ENCODE measurements at regions not wholly inside any gene's neighbourhood (a gene's known extent, or its start where the extent isn't known, plus 50 kb on each side); places are given as distances from the start of the nearest gene placed in this dataset.
"Not testable (repeated sequence)": the region's sequence is repeated elsewhere in the genome, so short reads cannot be mapped to it uniquely, and the experiment has no call there.

DNA sequence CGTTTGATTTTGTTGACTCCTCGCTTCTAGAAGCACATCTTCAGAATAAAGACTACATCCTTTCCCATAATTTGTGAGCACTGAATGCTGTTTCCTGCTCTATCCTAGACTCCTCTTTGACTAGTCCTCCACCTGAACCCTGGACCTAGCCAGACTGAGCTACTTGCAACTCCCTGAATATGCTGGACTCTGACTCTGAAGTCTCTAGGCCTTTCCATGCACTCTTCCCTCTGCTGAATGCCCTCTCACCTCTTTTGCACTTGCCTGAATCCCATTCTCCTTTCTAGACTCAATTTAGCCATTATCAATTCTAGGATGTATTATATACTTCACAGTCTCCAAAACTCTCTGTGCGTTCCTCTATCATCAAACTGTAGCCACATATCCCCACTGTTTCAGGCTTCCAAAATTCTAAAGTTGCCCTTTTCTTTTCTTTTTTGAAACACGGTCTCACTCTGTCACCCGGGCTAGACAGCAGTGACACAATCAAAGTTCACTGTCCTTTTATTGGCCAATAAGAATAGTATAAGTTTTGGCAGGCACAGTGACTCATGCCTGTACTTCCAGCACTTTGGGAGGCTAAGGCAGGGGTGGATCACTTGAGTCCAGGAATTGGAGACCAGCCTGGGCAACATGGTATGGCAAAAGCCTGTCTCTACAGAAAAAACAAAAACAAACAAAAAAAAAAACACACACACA lies 127.0 kb downstream of the LTN1 start:
- TF ChIP-seq, protein P1, sequence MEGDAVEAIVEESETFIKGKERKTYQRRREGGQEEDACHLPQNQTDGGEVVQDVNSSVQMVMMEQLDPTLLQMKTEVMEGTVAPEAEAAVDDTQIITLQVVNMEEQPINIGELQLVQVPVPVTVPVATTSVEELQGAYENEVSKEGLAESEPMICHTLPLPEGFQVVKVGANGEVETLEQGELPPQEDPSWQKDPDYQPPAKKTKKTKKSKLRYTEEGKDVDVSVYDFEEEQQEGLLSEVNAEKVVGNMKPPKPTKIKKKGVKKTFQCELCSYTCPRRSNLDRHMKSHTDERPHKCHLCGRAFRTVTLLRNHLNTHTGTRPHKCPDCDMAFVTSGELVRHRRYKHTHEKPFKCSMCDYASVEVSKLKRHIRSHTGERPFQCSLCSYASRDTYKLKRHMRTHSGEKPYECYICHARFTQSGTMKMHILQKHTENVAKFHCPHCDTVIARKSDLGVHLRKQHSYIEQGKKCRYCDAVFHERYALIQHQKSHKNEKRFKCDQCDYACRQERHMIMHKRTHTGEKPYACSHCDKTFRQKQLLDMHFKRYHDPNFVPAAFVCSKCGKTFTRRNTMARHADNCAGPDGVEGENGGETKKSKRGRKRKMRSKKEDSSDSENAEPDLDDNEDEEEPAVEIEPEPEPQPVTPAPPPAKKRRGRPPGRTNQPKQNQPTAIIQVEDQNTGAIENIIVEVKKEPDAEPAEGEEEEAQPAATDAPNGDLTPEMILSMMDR (IDR thresholded peaks at IDR 0.05), result no peak
- Mint-ChIP-seq H3K36me3 (ENCODE audit: low read depth) (peaks cover 49% of the 10 kb centered on the region), H3K9me3 (no peaks in the 10 kb centered on the region), H3K4me3 (no peak overlapping the region), H3K27ac (no peak overlapping the region), H3K27me3 (ENCODE audit: low read depth, poor library complexity) (no peaks in the 10 kb centered on the region), H3K4me1 (no peaks in the 10 kb centered on the region)
- no peak for DNase-seq

DNA sequence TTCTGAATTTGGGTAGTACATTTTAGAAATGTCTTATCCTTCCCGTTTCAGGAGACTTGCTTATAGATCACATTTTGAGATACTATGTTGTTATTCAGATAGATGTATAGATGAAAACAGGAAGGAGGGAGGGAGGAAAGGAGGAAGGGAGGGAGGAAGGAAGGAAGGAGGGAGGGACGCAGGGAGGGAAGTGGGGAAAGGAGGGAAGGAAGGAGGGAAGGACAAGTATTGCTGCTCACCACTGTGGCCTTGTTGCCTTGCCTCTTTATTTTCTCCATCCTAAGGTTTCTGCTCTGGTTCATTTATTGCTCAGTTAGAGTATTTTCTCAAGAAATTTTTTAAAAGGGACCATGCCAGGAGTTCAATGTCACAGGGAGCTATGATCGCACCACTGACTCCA lies 134.3 kb downstream of the LTN1 start:
- no peaks in the 10 kb centered on the region for H3K27me3 Mint-ChIP-seq (ENCODE audit: low read depth, poor library complexity)
- H3K27ac Mint-ChIP-seq, result no peak overlapping the region
- no peak for DNase-seq
- TF ChIP-seq, protein P1 (IDR thresholded peaks at IDR 0.05), result no peak
- H3K4me3 Mint-ChIP-seq, result no peak overlapping the region
- peaks cover 5% of the 10 kb centered on the region for H3K4me1 Mint-ChIP-seq
- H3K36me3 Mint-ChIP-seq (ENCODE audit: low read depth), result peaks cover 22% of the 10 kb centered on the region
- no peaks in the 10 kb centered on the region for H3K9me3 Mint-ChIP-seq

DNA sequence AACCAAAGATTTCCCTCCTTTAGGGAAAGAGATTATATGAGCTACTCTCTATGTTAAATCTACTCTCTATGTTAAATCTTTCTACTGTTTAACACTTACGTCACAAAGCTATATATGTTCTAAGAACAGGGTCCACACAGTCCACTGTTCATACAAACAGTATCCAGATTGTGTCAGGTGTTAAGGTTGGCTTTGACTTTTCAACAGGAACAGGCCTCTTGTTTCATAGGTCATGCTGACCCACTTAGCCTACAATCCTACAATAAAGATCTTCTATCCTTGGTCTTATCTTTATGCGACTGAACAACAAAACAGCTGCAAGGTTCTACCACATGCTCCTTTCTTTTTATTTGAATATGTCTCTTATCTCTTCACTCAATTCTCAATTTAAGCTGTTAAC lies 134.9 kb downstream of the LTN1 start:
- Mint-ChIP-seq H3K27me3 (ENCODE audit: low read depth, poor library complexity) (no peaks in the 10 kb centered on the region), H3K4me1 (peaks cover 5% of the 10 kb centered on the region), H3K4me3 (no peak overlapping the region), H3K27ac (no peak overlapping the region), H3K9me3 (no peaks in the 10 kb centered on the region), H3K36me3 (ENCODE audit: low read depth) (peaks cover 18% of the 10 kb centered on the region)
- TF ChIP-seq, protein P1 (IDR thresholded peaks at IDR 0.05), result no peak
- DNase-seq, result no peak

DNA sequence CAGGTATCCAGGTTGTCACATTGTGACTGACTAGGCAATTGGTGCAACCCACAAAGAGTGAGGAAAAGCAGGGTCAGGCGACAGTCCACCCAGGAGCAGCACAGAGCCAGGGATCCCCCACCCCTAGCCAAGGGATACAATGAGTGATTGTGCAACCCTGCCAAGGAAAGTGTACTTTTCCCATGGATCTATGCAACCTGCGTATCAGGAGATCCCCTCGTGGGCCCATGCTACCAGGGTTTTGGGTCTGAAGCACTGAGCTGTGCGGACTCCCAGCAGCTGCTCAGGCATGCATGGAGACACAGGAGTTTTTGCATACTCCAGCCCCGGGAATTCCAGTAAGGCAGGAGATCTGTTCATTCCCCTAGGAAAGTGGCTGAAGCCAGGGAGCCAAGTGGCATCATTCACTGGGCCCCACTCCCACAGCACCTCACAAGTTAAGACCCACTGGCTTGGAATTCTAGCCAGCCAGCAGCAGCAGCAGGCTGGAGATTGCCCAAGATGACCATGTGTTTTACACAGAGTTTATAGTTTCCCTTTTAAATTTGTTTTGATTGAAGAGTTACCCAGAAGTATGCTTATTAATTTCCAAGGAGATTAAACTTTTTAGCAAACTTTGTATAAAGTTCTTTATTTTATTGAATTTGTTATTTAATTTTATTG lies 136.0 kb downstream of the LTN1 start:
- Mint-ChIP-seq H3K4me3 (no peak overlapping the region), H3K27ac (no peak overlapping the region), H3K36me3 (ENCODE audit: low read depth) (peaks cover 10% of the 10 kb centered on the region), H3K4me1 (peaks cover 5% of the 10 kb centered on the region), H3K9me3 (no peaks in the 10 kb centered on the region), H3K27me3 (ENCODE audit: low read depth, poor library complexity) (peaks cover 3% of the 10 kb centered on the region)
- TF ChIP-seq, protein P1 (IDR thresholded peaks at IDR 0.05), result no peak
- peak; percentile 35 for DNase-seq

DNA sequence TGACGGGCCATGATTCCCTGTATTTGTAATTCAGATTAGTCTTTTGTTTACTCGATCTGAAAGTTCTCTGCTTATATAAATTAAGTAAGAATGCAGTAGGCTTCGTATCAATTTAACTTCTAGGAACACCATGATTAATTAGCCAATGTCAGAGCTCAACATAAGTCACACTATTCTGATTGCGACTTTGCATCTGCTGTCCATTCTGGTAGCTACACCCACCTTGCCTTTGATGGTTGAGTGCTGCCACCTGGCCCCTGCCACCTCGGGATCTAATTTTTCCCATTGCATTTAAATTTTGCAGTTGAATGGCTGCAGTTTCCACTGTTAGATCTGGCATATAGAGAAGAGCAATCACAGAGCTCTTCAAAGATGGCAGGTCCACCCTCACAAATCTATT lies 140.0 kb downstream of the LTN1 start:
- TF ChIP-seq, protein P1 (IDR thresholded peaks at IDR 0.05), result no peak
- Mint-ChIP-seq H3K4me1 (peaks cover 5% of the 10 kb centered on the region), H3K4me3 (no peak overlapping the region), H3K27ac (no peak overlapping the region), H3K27me3 (ENCODE audit: low read depth, poor library complexity) (peaks cover 3% of the 10 kb centered on the region), H3K36me3 (ENCODE audit: low read depth) (peaks cover 8% of the 10 kb centered on the region), H3K9me3 (peaks cover 3% of the 10 kb centered on the region)
- no peak for DNase-seq

DNA sequence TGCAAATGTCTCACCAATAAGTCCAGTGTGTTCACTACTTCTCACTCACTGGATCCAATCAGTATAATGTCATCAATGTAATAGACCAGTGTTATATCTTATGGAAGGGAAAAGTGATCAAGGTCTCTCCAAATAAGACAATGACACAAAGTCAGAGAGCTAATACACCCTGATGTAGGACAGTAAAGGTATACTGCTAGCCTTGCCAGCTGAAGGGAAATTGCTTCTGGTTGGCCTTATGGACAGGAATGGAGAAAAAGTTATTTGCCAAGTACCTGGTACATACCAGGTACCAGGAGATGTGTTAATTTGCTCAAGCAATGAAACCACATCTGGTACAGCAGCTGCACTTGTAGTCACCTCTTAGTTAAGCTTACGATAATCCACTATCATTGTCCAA lies 141.0 kb downstream of the LTN1 start:
- Mint-ChIP-seq H3K9me3 (peaks cover 3% of the 10 kb centered on the region), H3K27me3 (ENCODE audit: low read depth, poor library complexity) (peaks cover 3% of the 10 kb centered on the region), H3K4me1 (peaks cover 2% of the 10 kb centered on the region), H3K27ac (no peak overlapping the region), H3K36me3 (ENCODE audit: low read depth) (peaks cover 8% of the 10 kb centered on the region), H3K4me3 (no peak overlapping the region)
- TF ChIP-seq, protein P1 (IDR thresholded peaks at IDR 0.05), result no peak
- no peak for DNase-seq

DNA sequence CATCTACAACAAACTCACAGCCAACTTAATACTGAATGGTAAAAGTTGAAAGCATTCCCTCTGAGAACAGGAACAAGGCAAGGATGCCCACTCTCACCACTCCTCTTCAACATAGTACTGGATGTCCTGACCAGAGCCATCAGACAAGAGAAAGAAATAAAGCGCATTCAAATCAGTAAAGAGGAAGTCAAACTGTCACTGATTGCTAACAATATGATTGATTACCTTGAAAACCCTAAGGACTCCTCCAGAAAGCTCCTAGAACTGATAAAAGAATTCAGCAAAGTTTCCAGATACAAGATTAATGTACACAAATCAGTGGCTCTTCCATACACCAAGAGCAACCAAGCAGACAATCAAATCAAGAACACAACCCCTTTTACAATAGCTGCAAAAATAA lies 153.4 kb downstream of the LTN1 start:
- H3K27me3 Mint-ChIP-seq (ENCODE audit: low read depth, poor library complexity); DNase-seq; H3K4me1 Mint-ChIP-seq; H3K36me3 Mint-ChIP-seq (ENCODE audit: low read depth); H3K4me3 Mint-ChIP-seq: not testable (repeated sequence)
- Mint-ChIP-seq H3K27ac (peak overlapping the region; percentile 19), H3K9me3 (peaks cover 25% of the 10 kb centered on the region)

DNA sequence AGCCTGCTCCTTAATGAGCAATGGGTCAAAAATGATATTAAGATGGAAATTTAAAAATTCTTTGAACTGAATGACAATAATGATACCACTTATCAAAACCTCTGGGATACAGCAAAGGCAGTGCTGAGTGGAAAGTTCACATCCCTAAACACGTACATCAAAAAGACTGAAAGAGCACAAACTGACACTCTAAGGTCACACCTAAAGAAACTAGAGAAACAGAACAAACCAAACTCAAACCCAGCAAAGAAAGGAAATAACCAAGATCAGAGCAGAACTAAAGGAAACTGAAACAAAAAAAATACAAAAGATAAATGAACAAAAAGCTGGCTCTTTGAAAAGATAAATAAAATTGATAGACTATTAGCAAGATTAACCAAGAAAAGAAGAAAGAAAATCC lies 155.3 kb downstream of the LTN1 start:
- not testable (repeated sequence) for H3K36me3 Mint-ChIP-seq (ENCODE audit: low read depth); H3K4me1 Mint-ChIP-seq

More for the DNA sequence above, 155.3 kb downstream of the LTN1 start:
- H3K27me3 Mint-ChIP-seq (ENCODE audit: low read depth, poor library complexity); DNase-seq; H3K4me3 Mint-ChIP-seq; H3K27ac Mint-ChIP-seq: not testable (repeated sequence)
- H3K9me3 Mint-ChIP-seq, result peaks cover 25% of the 10 kb centered on the region

Measured in nephron progenitor cell (in vitro differentiated cells).